Kidney (tissue), 13 donors: ENCODE measurements at regions not wholly inside any gene's neighbourhood (a gene's known extent, or its start where the extent isn't known, plus 50 kb on each side); places are given as distances from the start of the nearest gene placed in this dataset.

Experiments used
- DNase-seq, 5 donors: peaks; one replicate each; pipeline ENCODE4 v3.0.0-alpha.2; 2013 to 2020
- FAIRE-seq: peaks from 2 replicates; lab custom pipeline; 2012; peaks lifted over from hg19 to GRCh38; lab: Jason Lieb, UNC
- H3K27ac ChIP-seq, 2 donors: one replicate each; pipeline ENCODE4 v1.7.0; 2013; ENCODE audit warnings: low read depth in 2 of 2, low read length in 2 of 2, inconsistent platforms in 1 of 2
- H3K27me3 ChIP-seq: one replicate; pipeline ENCODE4 v1.7.1; 2013; ENCODE audit warnings: low read length, inconsistent platforms; ENCODE audit not compliant: control insufficient read depth, insufficient read depth
- H3K36me3 ChIP-seq, 3 donors: one replicate each; pipeline versions ENCODE4 v1.7.0 to v1.7.1; 2013; ENCODE audit warnings: low read length in 3 of 3, control low read depth in 1 of 3, inconsistent platforms in 1 of 3; ENCODE audit not compliant: insufficient read depth in 3 of 3, control insufficient read depth in 2 of 3
- H3K4me1 ChIP-seq, 3 donors: one replicate each; pipeline versions ENCODE4 v1.7.0 to v1.7.1; 2013; ENCODE audit warnings: low read length in 3 of 3, inconsistent platforms in 1 of 3, low read depth in 1 of 3; ENCODE audit not compliant: control insufficient read depth in 2 of 3, insufficient read depth in 2 of 3
- H3K4me3 ChIP-seq, 3 donors: one replicate each; pipeline versions ENCODE4 v1.7.0 to v1.8.1; 2013; ENCODE audit warnings: low read length in 3 of 3, control low read depth in 1 of 3, inconsistent platforms in 1 of 3
- H3K9ac ChIP-seq, 3 donors: one replicate each; pipeline versions ENCODE4 v1.7.0 to v1.7.1; 2013; ENCODE audit warnings: low read length in 3 of 3, control low read depth in 1 of 3, inconsistent platforms in 1 of 3
- H3K9me3 ChIP-seq, 3 donors: one replicate each; pipeline versions ENCODE4 v1.7.0 to v1.7.1; 2013; ENCODE audit warnings: low read length in 3 of 3, control low read depth in 1 of 3, inconsistent platforms in 1 of 3; ENCODE audit not compliant: control insufficient read depth in 2 of 3, insufficient read depth in 1 of 3
- CTCF ChIP-seq: IDR thresholded peaks from 3 replicates; pipeline ENCODE4 v1.5.1; 2012; ENCODE audit warnings: mild to moderate bottlenecking, moderate library complexity, borderline replicate concordance; ENCODE audit not compliant: insufficient read depth; ENCODE audit errors: extremely low read depth
- intact Hi-C: fragments of 100-400 bp; cut with DNase I; formaldehyde crosslinking; loops from one replicate; pipeline ENCODE4 v1.11.1; 2022
- donor health status: control.
- donor health status: control.
- donor health status: control.
- donor health status: control.
- donor health status: control.
- donor health status: DM: yes; HTN: yes; CAD: no.
- donor health status: Normal renal cell carcinoma (clear cell type).

- intact Hi-C loops, result no loop called here
- H3K27ac ChIP-seq, result peak overlapping the region in 1 of 2 donors; percentile 44
- no peaks in the 10 kb centered on the region for H3K9me3 ChIP-seq
- no peak for TF ChIP-seq CTCF
- no peaks in the 10 kb centered on the region for H3K36me3 ChIP-seq
- FAIRE-seq, result no peak
- H3K4me1 ChIP-seq, result no peaks in the 10 kb centered on the region
- DNase-seq, result no peak
- no peak overlapping the region for H3K4me3 ChIP-seq
- no peak overlapping the region for H3K9ac ChIP-seq
- no peaks in the 10 kb centered on the region for H3K27me3 ChIP-seq
Measured at GRCh38 chr12:94092516-94093241, 55.7 kb upstream of the PLXNC1 start.

GRCh38 chr12:94094700-94095099, 53.7 kb upstream of the PLXNC1 start:
- no peaks in the 10 kb centered on the region for H3K27me3 ChIP-seq
- no peak overlapping the region for H3K9ac ChIP-seq
- no peaks in the 10 kb centered on the region for H3K4me1 ChIP-seq
- H3K4me3 ChIP-seq, result no peak overlapping the region
- H3K36me3 ChIP-seq, result no peaks in the 10 kb centered on the region
- H3K27ac ChIP-seq, result no peak overlapping the region
- TF ChIP-seq CTCF, result no peak
- DNase-seq, result no peak
- H3K9me3 ChIP-seq, result no peaks in the 10 kb centered on the region
- intact Hi-C loops, result no loop called here
- no peak for FAIRE-seq

- H3K4me3 ChIP-seq, result no peak overlapping the region
- no peak for TF ChIP-seq CTCF
- H3K9me3 ChIP-seq, result no peaks in the 10 kb centered on the region
- no peak overlapping the region for H3K9ac ChIP-seq
- no peak for FAIRE-seq
- H3K36me3 ChIP-seq, result no peaks in the 10 kb centered on the region
- no peaks in the 10 kb centered on the region for H3K4me1 ChIP-seq
- no peak for DNase-seq
- intact Hi-C loops, result no loop called here
- H3K27ac ChIP-seq, result no peak overlapping the region
- H3K27me3 ChIP-seq, result no peaks in the 10 kb centered on the region
Measured at GRCh38 chr12:94095618-94096017, 52.8 kb upstream of the PLXNC1 start.

GRCh38 chr12:94098466-94098865, 49.9 kb upstream of the PLXNC1 start:
- no peak for FAIRE-seq
- no peak for TF ChIP-seq CTCF
- H3K36me3 ChIP-seq, result no peaks in the 10 kb centered on the region
- DNase-seq, result no peak
- no peaks in the 10 kb centered on the region for H3K27me3 ChIP-seq
- H3K9me3 ChIP-seq, result no peaks in the 10 kb centered on the region
- H3K4me3 ChIP-seq, result no peak overlapping the region
- no peak overlapping the region for H3K27ac ChIP-seq
- intact Hi-C loops, result no loop called here
- no peak overlapping the region for H3K9ac ChIP-seq
- peaks cover 0 to 6% (median 0%) of the 10 kb centered on the region in 3 donors for H3K4me1 ChIP-seq
